ENCODE measurements at regions not wholly inside any gene's neighbourhood (a gene's known extent, or its start where the extent isn't known, plus 50 kb on each side); places are given as distances from the start of the nearest gene placed in this dataset.
"Not testable (repeated sequence)": the region's sequence is repeated elsewhere in the genome, so short reads cannot be mapped to it uniquely, and the experiment has no call there.

DNA sequence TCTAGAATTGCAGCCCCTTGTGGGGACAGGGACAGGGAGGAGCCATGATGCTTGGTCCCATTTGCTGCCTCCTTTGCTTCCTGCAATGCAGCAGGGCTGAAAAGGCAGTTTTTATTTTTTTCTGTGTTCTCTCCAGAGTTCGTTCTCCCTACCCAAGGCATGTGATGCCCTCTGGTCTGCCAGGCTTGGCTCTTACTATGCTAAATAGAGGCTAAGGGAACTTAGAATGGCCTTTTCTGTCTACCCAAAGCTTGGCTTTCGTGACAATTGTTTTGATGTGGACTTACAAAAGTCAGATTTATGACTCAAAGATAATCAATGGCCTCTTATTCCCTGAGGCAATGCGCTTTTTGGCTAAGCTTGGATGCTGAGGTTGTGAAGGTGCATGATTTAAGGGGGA lies 293.3 kb upstream of the TBL1XR1 start:
- Histone ChIP-seq H3K27ac (no peak overlapping the region), H3K9me3 (replicated peaks) (no peaks in the 10 kb centered on the region), H3K27me3 (no peaks in the 10 kb centered on the region), H3K36me3 (no peaks in the 10 kb centered on the region), H3K4me3 (no peak overlapping the region), H3K4me1 (peaks cover 17% of the 10 kb centered on the region)
- no peak for DNase-seq

DNA sequence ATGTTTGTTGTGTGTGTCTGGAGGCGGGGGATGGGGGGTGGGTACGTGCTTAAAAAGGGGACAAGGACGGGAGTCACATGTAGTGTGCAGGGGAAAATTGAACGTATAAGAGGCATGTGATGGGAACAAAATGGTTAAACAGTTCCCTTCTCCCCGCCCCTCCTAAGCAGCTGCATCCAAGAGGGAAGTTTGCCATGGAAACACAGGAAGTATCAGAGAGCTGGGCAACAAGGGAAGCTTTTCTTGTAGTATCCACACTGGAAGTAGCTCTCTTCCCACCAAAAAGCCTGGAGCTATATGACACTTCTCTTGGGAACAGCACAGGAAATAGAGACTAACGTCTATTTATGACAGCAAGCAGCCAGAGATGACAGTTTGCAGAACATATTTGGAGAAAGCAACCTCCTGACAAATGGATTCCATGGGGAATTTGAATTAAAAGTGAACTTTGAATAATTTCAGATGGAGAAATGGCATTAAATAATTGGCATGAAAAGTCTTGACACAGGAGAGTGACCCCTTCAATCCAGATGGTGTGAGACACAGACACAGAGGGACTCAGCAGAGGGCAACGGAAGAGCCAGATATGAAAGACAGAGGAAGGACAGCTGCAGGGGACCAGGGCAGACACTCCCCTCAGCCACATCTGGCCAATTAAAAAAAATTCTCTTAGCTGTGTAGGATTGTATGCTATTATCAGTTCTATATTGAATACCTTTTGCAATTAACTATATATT lies 294.2 kb upstream of the TBL1XR1 start:
- peaks cover 17% of the 10 kb centered on the region for H3K4me1 ChIP-seq
- DNase-seq = peak; percentile 76 to 91
- H3K36me3 ChIP-seq = no peaks in the 10 kb centered on the region
- no peaks in the 10 kb centered on the region for H3K9me3 ChIP-seq (replicated peaks)
- 0 out of 2 replicates have a peak overlapping the region, but pooled peaks have one; percentile 8 for H3K4me3 ChIP-seq
- no peaks in the 10 kb centered on the region for H3K27me3 ChIP-seq
- peak overlapping the region; percentile 60 for H3K27ac ChIP-seq

DNA sequence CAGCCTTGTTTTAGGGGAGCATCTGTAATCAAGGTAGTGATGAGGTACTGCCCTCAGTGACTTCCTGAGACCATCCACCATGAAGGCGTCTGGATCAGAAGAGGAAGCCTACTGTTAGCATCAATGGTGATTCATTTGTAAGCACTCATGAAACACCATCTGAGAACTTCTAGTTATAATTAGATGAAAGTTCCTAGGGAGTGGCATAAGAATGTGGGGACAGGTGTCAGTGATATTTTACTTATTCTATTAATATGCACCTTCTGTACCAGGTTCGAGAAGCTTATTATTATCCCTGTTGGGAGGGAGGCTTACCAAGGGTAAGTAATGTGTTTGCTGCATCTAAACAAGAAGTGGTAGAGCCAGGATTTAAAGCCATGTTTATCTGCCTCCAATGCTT lies 295.8 kb upstream of the TBL1XR1 start:
- Histone ChIP-seq H3K27me3 (no peaks in the 10 kb centered on the region), H3K4me1 (peaks cover 17% of the 10 kb centered on the region), H3K4me3 (no peak overlapping the region), H3K9me3 (replicated peaks) (no peaks in the 10 kb centered on the region), H3K36me3 (no peaks in the 10 kb centered on the region), H3K27ac (no peak overlapping the region)
- DNase-seq = no peak

DNA sequence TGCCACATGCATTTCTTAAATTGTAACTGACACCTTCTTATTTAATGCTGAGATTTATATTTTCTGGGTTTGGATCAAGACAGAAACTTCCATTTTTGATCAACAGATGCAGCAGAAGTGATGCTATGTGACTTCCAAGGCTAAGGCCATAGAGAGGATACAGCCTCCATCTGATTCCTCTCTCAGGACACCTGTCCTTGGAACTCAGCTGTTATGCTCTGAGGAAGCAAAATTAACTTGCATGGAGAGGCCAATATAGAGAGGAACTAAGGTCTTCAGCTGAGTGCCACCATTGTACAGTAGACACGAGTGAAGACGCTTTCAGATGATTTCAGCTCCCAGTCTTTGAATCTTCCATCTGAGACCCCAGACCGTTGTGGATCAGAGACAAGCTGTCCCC lies 296.9 kb upstream of the TBL1XR1 start:
- Histone ChIP-seq H3K4me3 (no peak overlapping the region), H3K27me3 (no peaks in the 10 kb centered on the region), H3K9me3 (replicated peaks) (no peaks in the 10 kb centered on the region), H3K36me3 (no peaks in the 10 kb centered on the region), H3K4me1 (peaks cover 17% of the 10 kb centered on the region), H3K27ac (no peak overlapping the region)
- peak in 1 of 2 experiments; percentile 64 for DNase-seq

DNA sequence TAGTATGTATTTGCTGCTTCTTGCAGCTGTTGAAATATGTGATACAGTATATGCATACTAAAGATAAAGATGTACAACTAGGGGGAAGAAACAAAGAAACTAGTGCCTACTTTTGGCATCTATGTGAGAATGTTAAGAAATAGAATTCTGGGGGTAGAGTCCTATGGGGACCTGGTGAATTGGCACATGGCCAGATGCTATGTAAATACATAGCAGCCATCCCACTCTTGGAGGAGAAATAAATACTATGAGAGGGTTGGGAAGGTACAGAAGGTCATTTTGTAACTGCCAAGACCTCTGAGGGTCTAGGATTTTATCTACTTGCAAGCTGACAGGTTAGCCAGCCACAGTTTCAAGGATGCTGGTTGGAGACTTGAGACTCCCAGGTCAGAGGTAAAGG lies 298.3 kb upstream of the TBL1XR1 start:
- H3K4me3 ChIP-seq = no peak overlapping the region
- no peak for DNase-seq

DNA sequence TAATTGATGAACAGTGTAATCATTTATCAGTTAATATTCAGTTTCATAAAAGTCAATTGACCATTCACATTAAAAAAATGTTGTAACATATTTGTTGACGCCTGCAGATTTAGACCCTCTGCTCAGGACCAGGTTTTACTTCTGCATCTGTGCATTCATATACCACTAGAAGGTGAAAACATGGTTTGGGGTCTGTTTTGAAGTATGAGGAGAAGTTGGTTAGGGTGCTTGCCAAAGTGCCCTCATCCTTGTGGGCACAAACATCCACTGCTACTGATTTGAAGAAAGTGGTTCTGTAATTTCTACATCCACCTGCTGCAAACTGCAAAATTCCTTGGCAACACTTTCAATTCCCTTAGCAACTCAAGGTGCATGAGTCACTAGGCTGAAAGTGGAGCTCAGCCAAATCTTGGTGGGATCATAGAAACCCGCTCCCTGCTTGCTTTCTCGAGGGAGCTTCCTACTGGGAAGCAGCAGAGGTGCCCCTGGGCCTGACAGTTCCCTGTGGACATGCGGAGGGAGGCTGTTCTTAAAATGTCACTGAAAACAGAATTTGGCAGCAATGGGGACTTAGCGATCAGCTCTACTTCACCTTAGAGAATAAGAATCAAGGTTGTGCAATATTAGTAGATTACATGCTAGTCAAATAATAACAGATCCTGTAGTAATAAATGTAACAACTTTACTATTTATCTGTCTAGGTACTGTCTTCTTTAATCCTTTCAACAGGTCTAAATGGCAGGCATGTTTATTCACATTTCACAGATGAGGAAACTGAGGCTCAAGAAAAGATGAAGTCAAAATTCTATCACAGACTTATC lies 301.0 kb upstream of the TBL1XR1 start:
- Histone ChIP-seq H3K9me3 (replicated peaks) (no peaks in the 10 kb centered on the region), H3K36me3 (no peaks in the 10 kb centered on the region), H3K4me1 (peaks cover 7% of the 10 kb centered on the region), H3K27me3 (no peaks in the 10 kb centered on the region), H3K27ac (no peak overlapping the region), H3K4me3 (no peak overlapping the region)
- DNase-seq = peak; percentile 44 to 65

More for the DNA sequence above, 298.3 kb upstream of the TBL1XR1 start:
- Histone ChIP-seq H3K27me3 (no peaks in the 10 kb centered on the region), H3K4me1 (peaks cover 17% of the 10 kb centered on the region), H3K27ac (no peak overlapping the region), H3K9me3 (replicated peaks) (no peaks in the 10 kb centered on the region), H3K36me3 (no peaks in the 10 kb centered on the region)

DNA sequence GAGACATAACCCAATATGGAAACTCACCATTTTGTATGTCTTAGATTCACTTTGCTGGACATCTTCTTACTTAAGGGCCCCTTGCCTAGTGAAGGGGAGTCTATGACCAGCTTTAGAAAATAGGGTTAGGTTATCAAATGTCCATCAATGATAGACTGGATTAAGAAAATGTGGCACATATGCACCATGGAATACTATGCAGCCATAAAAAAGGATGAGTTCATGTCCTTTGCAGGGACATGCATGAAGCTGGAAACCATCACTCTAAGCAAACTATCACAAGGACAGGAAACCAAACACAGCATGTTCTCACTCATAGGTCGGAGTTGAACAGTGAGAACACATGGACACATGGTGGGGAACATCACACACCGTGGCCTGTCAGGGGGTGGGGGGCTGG lies 301.8 kb upstream of the TBL1XR1 start:
- H3K4me3 ChIP-seq; H3K27me3 ChIP-seq; H3K27ac ChIP-seq; H3K4me1 ChIP-seq; H3K36me3 ChIP-seq; DNase-seq; H3K9me3 ChIP-seq (replicated peaks): not testable (repeated sequence)

DNA sequence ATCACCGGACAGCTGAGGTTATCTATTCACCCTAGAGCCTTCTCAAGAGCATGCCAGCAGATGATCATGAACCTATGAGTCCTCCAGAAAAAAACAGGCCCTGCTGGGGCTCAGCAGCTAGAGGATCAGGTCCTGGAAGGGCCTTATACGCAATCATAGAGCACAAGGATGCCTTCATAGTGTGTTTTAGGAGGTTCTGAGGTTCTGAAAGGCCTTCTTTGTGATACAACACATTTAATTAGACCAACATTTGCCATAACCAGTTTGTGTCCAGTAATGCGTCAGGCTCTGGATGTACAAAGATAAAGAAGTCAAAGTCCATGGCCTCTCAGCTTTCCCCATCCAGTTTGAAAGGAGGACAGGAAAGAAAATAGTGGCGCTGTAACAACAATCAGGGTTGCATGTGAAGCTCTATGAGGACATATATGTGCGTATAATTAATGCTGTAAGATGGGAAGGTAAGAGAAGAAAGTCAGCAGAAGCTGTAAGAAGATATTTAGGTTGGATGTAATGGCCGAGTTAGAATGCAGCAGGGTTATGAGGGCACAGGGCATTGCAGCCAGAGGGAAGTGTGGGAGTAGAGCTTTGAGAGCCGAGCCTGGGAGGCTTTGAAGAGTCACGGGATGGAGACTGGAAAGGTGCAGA lies 302.6 kb upstream of the TBL1XR1 start:
- Histone ChIP-seq H3K4me1 (no peaks in the 10 kb centered on the region), H3K9me3 (replicated peaks) (no peaks in the 10 kb centered on the region), H3K4me3 (no peak overlapping the region), H3K27me3 (no peaks in the 10 kb centered on the region), H3K27ac (no peak overlapping the region), H3K36me3 (no peaks in the 10 kb centered on the region)
- no peak for DNase-seq

DNA sequence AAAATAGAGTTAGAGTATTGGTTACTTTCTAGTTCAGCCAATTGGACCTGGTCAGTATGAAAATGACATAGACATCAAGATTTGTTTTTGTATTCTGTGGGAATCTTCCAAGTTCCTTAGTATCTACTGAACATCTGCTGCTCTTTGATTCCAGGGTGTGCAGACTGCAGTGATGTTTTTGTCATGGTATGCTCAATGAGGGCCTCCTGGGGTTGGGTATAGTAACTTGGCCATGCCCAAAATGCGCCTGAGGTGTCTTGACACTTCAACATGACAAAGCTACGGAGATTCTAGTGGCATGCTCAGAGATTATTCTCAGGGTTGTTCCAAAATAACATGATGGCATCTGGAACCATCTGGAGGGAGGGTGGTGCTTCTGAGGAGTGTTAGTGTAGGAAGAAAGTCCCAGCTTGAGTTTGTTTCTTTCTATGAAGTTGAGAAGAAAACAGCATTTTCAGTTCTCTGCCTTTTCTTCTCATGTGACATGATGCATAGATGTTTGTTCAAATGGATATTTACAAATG lies 313.5 kb upstream of the TBL1XR1 start:
- Histone ChIP-seq H3K36me3 (no peaks in the 10 kb centered on the region), H3K4me3 (no peak overlapping the region), H3K27me3 (no peaks in the 10 kb centered on the region), H3K9me3 (replicated peaks) (no peaks in the 10 kb centered on the region), H3K27ac (no peak overlapping the region), H3K4me1 (peaks cover under 1% of the 10 kb centered on the region; the same call in 1 of the 2 replicates)
- DNase-seq = no peak

DNA sequence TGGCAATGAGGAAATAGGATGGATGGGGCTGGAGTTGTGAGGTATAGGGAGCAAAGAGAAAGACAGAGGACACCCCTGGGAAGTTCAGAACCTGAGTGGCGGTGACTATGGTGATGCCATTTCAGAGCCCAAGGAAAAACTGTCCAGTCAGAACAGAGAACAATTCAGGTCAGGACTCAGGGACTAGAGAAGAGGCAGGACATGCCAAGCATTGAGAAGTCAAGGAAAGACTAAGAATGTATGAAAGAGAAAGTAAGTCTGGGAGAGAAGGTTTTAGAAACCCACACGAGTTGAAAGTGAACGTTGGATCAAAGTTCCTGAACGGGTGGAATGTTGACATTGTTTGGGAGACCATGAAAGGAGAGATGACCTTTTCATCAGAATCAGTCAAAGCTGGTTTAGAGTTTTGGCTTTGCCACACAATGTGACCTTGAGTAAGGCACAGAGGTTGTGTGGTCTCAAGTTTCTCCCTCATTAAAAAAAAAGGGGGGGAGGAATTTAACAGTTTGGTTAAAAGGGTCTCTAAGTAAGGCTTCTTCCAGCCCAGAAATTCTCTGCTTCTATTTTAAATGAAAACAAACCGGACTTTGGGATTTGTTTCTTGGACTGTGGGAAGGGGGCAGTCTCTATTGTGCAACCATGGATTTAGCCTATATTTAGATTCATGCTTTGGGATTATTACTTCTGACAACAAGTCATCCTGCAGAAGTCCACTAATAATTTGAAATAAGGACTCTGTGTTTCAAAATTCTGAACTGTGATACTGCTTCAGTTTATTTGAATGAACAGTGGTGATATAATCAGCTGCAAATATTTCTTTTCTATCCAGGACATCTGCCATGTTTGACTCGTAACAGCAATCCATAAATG lies 315.9 kb upstream of the TBL1XR1 start:
- no peak for DNase-seq
- Histone ChIP-seq H3K27ac (no peak overlapping the region), H3K9me3 (replicated peaks) (no peaks in the 10 kb centered on the region), H3K36me3 (no peaks in the 10 kb centered on the region), H3K4me1 (peaks cover 8% of the 10 kb centered on the region; the same call in 1 of the 2 replicates), H3K27me3 (no peaks in the 10 kb centered on the region), H3K4me3 (no peak overlapping the region)

DNA sequence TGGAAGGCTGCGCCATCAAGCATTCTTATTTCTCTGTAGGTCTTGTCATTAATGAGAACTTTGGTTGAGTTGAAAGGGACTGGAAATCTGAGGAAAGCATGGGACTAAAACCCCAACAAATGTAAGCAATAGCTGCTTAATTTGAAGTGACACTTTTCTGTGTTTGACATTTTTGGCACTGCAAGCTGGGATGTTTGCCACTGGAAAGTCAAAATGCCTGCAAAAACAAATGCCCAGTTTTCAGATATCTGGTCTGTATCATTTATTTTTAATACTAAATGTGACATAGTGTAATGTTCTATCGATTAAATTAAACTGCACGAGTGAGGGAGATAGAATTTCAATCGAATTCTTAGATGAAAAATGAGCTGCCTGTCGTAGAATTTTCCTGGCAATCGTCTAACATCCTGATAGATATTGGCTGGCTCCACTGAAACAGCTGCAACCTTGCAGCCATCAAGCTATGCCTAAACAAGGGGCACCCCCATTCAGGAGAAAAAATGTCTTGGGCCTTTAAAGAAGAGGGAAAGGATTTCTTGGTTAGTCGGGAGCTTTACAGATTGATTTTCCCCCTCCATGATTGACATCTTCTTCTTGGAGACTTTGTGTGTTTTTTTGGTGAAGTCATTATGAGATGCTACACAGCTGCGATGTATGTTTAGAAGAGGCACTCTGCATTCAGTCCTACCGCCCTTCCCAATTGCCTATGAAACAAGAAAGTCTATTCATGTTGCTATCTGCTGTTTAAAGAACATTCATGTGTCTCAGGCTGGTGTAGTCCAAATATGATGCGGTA lies 316.7 kb upstream of the TBL1XR1 start:
- H3K27ac ChIP-seq = no peak overlapping the region
- no peaks in the 10 kb centered on the region for H3K9me3 ChIP-seq (replicated peaks)
- peaks cover 8% of the 10 kb centered on the region; the same call in 1 of the 2 replicates for H3K4me1 ChIP-seq
- no peak overlapping the region for H3K4me3 ChIP-seq
- H3K27me3 ChIP-seq = no peaks in the 10 kb centered on the region
- no peaks in the 10 kb centered on the region for H3K36me3 ChIP-seq
- no peak for DNase-seq

DNA sequence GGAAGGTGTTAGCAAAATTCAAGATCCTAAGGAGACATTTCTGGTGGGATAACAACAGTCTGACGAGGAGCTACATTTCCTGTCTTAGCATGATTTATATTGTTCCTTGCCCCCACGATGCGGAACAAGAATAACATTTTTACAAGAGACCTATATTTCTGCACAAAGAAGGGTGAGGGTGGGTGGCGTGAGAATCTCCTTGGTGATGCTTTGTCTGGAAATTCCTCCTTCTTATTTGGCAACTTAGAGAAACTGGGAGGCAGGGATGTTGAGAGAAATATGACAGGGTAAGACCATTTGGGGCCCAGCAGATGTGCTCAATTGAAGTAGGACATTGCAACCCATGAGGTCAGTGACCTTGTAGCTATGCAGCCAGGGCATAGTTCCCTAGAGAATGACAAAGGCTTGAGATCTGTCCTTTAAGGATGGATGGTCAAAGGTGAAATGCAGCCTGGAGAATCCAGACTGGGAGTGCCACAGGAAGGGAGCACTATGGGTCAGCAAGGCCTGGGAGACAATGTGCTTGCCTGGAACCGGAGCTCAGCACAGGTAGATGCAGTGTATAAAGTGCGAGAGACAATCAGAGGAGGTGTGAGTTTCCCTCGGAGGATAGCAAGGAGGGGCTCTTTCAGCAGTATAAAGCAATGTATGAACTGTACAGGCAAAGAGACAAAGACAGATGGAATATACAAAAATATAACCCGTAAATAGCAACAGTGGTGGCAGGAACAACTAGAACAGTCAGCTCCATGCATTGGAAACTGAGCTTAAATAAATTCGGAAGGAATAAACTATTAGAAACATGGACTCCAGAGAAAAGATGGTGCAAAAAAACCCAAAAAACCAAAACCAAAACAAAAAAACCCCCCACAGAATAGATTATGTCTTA lies 317.6 kb upstream of the TBL1XR1 start:
- no peak for DNase-seq
- no peak overlapping the region for H3K4me3 ChIP-seq
- no peaks in the 10 kb centered on the region for H3K27me3 ChIP-seq
- no peaks in the 10 kb centered on the region for H3K9me3 ChIP-seq (replicated peaks)
- H3K4me1 ChIP-seq = peaks cover 8% of the 10 kb centered on the region; the same call in 1 of the 2 replicates
- H3K36me3 ChIP-seq = no peaks in the 10 kb centered on the region
- no peak overlapping the region for H3K27ac ChIP-seq

DNA sequence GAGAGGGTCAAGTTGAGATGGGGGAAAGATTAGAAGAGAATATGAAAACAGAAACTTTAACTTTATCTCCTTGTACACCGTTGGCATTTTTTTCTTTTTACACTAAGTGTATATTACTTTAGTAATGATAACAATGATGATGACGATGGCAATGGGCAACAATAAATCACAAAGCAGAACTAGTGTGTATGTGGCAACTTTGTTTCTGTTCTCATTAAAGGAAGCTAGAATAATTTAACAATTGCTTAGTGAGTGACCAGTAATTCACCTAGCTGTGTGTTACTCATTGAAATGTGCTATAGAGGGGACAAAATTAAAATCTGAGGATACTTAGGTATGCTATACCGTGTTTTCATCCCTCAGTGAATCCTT lies 318.5 kb upstream of the TBL1XR1 start:
- DNase-seq = no peak
- no peaks in the 10 kb centered on the region for H3K27me3 ChIP-seq
- no peaks in the 10 kb centered on the region for H3K9me3 ChIP-seq (replicated peaks)
- H3K4me1 ChIP-seq = peaks cover 8% of the 10 kb centered on the region; the same call in 1 of the 2 replicates
- H3K27ac ChIP-seq = peak overlapping the region; percentile 75
- peak overlapping the region; percentile 40 for H3K4me3 ChIP-seq
- H3K36me3 ChIP-seq = no peaks in the 10 kb centered on the region
